Forelimb muscle (tissue), 1 donor: ENCODE measurements at regions not wholly inside any gene's neighbourhood (a gene's known extent, or its start where the extent isn't known, plus 50 kb on each side); places are given as distances from the start of the nearest gene placed in this dataset.
A peak's percentile ranks its signal among the peaks of the same experiment; 100 is the strongest.
"Not testable (repeated sequence)": the region's sequence is repeated elsewhere in the genome, so short reads cannot be mapped to it uniquely, and the experiment has no call there.

Experiments used
- DNase-seq: peaks from one replicate; pipeline ENCODE4 v3.0.0-alpha.2; 2013; ENCODE audit warnings: low read depth

DNA sequence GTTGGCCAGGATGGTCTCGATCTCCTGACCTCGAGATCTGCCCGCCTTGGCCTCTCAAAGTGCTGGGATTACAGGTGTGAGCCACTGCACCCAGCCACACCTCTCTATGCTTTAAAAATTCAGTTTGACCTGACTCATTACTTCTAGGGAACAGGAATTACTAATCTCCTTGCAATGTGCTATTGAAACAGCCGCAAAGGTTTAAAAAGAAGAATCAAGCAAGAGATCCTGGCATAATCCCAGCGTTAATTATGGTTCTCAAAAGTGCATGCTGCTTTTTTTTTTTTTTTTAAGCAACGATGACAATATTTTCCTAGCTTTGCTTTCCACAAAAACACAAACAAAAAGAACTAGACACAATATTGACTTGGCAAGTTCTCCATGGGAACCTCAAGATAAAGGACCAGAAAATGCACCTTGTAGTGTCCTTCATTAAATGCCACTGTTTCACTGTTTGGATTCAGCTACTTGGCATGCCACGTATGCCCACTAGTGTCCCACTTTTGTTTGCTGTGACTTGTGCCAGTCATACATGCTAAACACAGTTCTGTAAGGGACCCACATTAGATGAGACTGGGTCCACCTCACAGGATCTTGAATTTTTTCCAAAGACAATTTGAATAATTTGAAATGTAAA lies 112.6 kb upstream of the PPARGC1A start:
- DNase-seq, result no peak

GRCh38 chr4:24001486-24002329 lies 111.9 kb upstream of the PPARGC1A start:
- DNase-seq, result no peak

DNA sequence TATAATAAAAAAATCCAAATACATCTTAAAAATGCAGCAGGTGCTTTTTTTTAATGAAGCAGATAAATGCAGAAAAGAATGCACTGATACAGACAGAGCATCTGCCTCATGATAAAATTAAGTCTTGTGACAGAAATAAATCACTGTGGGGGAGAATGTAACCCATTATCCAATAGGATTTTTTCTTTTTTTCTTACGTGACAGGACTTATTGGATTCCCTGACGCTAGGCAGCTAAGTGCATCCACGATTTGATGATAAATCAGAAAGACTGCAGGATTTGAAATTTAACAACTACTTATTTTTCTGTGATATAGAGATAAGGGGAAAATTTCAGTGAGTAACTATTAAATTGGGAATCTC lies 110.6 kb upstream of the PPARGC1A start:
- no peak for DNase-seq

DNA sequence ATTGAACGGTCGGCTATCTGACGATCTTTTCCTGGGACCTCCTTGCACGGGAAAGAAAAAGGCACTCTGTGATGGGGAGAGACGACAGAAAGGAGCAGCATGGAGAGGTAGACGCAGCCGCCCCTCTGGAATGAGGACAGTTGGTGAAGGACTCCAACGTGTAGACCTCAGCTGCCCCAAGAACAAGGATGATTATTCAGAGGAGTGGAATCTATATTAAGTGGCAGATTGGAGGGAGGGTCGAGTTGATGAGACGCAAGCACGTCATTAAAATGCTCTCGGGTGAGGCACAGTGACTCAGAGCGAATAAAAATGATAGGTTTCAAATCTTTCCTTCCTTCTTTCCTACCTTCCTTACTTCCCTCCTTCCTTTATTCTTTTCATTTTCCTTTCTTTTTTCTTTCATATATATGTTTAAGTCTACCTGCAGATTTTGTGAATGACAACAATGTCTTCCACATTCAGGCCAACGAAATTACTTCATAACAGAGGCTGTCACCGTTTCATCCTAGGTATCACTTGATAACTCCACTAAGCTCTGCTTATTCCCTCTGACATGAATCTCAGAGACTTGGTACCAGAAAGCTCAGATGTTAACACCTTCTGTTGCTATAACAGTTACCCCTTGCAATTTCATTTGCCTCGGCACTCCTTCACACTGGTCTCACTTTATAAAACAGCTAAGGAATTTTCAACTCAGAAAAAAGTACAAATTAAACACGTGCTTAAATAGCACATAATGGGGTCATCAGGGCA lies 110.0 kb upstream of the PPARGC1A start:
- no peak for DNase-seq

DNA sequence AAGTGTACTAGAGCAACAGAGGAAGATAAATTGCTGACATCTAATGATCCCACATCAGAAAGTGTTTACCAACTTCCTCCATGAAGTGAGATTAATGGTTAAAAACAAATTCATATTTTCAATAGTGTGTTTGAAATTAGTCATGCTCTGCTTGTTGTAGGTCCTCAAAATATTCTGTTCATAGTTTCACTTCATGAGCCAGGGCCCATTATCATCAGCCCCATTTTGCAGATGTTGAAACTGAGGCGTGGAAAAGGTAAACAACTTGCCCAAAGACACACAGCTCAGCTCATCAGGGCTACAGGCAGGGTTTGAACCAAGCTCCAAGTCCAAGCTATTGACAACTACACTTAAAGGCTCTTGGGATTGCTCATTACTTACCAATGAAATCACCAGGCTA lies 103.5 kb upstream of the PPARGC1A start:
- DNase-seq, result no peak

DNA sequence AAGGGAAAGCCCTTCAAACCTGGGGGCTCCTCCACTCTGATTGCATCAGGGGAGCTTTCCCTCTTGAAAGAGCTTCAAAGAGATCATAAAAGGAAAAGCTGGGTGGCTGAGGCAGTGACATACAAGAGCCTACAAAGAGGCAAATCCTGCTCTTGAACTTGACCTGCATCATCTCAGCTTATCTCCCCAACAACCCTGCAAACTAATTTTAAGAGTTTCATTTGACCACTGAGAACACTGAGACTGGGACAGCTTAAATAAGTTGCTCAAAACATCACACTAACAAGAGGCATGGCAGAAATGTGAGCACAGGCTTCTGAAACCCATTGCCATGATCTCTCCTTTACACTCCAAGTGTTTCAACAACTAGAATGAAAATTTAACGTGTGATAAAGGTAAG lies 101.6 kb upstream of the PPARGC1A start:
- no peak for DNase-seq

DNA sequence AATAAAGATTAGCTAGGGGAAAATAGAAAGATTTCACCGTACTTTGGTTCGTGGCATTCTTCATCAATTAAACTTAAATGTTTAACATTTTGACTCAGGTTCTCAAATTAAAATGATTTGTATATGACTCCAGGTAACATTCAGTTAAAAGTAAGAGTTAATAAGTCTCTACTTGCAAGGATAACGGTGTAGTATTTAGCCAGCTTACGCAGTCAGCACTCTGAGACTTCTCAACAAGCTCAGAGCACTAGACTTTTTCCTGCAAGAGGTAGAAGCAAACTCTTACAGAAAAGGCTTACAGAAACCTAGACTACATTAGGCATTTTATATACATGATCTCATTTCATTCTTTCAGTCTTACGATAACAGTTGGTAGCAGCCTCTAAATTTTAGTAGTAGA lies 96.4 kb upstream of the PPARGC1A start:
- no peak for DNase-seq

DNA sequence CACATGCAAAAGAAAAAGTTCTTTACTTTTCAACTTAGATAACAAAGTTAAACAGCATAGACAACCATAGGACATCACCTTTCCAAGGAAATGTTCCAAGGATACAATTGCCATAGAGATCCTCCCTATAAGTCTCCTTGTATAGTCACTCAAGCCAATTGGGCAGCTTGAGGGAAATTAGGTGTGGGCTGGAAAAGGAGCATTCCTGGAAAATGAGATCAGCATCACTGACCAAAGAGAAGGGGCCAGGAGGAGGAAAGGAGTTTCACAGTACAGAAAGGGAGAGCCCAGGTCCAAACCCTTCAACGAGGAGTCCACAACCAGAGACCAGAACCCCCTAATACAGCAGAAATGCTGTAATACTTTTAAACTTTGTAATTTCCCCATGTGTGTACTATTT lies 91.5 kb upstream of the PPARGC1A start:
- no peak for DNase-seq

- DNase-seq, result no peak
Observed at GRCh38 chr4:23979534-23979933, 89.7 kb upstream of the PPARGC1A start.

- DNase-seq, result peak; percentile 6
Observed at GRCh38 chr4:23978002-23978401, 88.2 kb upstream of the PPARGC1A start.

DNA sequence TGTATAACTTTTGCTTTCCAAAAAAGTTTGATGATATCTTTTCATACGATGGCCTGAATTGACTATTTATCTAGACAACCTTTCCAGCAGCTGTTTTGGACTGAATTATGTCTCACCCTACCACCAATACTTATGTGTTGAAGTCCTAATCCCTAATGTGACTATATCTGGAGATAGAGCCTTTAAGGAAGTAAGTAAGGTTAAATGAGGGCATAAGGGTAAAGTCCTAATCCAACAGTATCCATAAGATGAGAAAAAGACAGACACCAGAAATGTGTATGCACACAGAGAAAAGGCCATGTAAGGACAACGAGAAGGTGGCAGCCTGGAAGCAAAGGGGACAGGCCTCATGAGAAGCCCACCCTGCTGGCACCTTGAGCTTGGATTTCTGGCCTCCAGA lies 86.6 kb upstream of the PPARGC1A start:
- DNase-seq, result no peak

GRCh38 chr4:23973308-23973855 lies 83.5 kb upstream of the PPARGC1A start:
- no peak for DNase-seq

GRCh38 chr4:23972805-23973204 lies 83.0 kb upstream of the PPARGC1A start:
- no peak for DNase-seq

DNA sequence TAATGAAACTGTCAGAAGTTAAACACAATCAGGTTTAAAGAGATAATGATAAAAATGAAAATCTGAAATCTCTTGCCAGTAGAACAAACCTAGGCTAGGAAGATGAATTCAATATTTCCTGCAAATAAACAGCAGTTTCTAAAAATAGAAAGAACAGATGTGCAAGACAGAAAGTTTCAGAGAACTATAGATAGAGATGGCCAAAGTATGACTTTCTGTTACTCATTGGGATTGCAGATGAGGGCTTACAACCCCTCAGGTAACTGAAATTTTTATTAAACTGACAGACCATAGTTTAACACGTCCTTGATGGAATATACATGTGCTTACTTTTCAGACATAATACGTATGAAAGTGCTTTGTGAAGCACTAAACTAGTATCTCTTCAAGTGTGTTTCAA lies 82.3 kb upstream of the PPARGC1A start:
- no peak for DNase-seq

- DNase-seq, result no peak
Observed at GRCh38 chr4:23970201-23970850, 80.5 kb upstream of the PPARGC1A start.

GRCh38 chr4:23969635-23970145 lies 79.8 kb upstream of the PPARGC1A start:
- DNase-seq, result no peak

- DNase-seq, result no peak
Observed at GRCh38 chr4:23967281-23967680, 77.4 kb upstream of the PPARGC1A start.

DNA sequence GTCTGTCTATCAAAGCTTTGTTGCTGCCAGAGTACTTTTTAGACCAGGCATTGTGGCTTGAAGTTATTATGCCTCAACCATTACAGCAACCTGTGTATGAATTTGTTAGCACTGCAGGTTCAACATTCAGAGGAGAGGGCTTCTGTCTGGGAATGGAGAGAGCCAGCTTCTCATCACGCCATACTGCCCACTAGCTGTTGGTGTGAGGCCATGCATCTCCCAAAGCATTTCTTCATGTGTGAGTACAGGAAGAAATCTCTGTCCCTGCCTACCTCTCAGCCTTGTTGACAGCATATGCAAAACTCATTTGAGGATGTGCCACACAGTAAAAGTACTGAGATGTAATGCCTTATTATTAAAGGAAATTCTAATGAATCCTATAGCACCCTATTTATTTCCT lies 76.9 kb upstream of the PPARGC1A start:
- no peak for DNase-seq

DNA sequence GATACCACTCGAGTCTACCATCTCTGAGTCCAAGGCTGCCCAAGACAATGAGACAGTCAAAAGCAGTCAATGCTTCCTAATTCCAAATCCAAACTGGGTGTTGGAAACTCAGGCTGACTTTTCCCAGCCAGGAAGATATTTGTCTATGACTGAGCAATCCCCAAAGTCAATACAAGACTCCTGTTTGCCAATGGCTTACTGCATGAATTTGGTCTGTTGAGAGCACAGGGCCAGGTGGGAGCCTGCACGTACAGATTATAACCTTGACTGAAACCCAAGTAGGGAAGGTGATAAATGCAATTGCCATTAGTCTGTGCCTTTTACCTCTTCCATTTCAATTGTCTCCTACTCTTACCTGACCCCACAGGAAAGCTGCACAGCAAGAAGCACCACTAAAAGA lies 72.6 kb upstream of the PPARGC1A start:
- DNase-seq, result no peak

DNA sequence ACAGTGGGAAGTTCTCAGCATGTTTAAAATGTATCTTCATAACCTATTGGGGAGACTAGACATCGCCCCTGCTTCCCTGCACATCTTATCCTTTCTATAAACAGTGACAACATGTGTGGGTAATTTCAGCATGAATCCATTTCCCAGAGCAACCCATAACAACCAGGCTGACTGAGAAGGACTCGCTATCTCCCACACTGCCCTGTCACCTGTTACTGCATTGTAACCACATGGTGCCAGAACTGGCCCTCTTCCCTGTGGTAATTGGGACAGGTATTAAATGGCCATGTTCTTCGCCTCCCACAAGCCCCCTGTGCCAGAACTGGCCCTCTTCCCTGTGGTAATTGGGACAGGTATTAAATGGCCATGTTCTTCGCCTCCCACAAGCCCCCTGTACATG lies 71.5 kb upstream of the PPARGC1A start:
- not testable (repeated sequence) for DNase-seq

DNA sequence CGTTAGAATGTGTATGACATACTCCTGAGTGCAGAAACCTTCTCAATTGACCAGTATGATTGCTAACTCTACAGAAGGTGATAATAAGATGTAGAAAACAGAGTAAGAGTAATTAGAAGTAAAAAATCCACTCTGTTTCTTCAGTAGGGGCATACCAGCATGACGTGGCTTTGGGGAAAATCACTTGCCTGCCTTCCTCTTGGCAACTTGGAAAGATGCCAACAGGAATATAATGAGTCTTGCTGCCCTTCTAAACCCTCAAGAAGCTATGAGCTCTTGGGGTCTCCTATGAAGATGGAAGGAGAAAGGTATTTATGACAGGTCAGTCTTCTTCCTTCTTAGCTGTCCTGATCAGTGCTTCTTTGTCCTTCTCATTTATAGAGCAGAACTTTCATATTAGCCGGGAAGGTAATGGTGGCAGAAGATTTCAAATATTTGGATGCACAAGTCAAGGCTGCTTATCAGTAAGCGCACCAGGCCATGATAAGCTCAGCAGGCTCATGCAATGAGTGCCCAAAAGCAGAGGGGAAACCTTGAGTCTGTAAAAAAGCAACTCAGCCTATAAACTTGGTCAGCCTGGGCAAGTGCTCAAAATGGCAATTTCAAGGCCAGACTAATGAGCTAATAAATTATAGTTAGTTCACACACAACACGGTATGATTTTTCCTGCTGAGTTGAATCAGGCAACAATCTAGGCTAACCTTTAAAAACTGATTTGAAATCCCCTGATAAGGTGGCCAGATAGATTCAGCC lies 69.7 kb upstream of the PPARGC1A start:
- DNase-seq, result no peak
